Left ventricle myocardium inferior (tissue), 1 donor: ENCODE measurements at regions not wholly inside any gene's neighbourhood (a gene's known extent, or its start where the extent isn't known, plus 50 kb on each side); places are given as distances from the start of the nearest gene placed in this dataset.

Experiments used
- DNase-seq: peaks from one replicate; pipeline ENCODE4 v3.0.0-alpha.2; 2020
- H3K27ac ChIP-seq: fragments of 200-600 bp; replicated peaks from 2 replicates; pipeline ENCODE4 v1.8.0; 2021
- H3K27me3 ChIP-seq: fragments of 200-600 bp; 2 replicates; pipeline ENCODE4 v1.8.0; 2021; ENCODE audit warnings: low read depth
- H3K36me3 ChIP-seq: fragments of 200-600 bp; 2 replicates; pipeline ENCODE4 v1.8.0; 2021
- H3K4me1 ChIP-seq: fragments of 200-600 bp; 2 replicates; pipeline ENCODE4 v1.8.0; 2021
- H3K4me3 ChIP-seq: fragments of 200-600 bp; 2 replicates; pipeline ENCODE4 v1.8.0; 2021; ENCODE audit warnings: mild to moderate bottlenecking, moderate library complexity
- H3K9me3 ChIP-seq: fragments of 200-600 bp; replicated peaks from 2 replicates; pipeline ENCODE4 v1.8.0; 2021
- CTCF ChIP-seq: fragments of 200-600 bp; IDR thresholded peaks from 2 replicates; pipeline ENCODE4 v1.8.0; 2021; ENCODE audit warnings: antibody characterized with exemption, mild to moderate bottlenecking, borderline replicate concordance
- intact Hi-C: fragments of 100-400 bp; cut with micrococcal nuclease; formaldehyde crosslinking; loops from one replicate; pipeline ENCODE4 v1.11.0; 2022
- donor health status: DM: no; HTN: yes; CAD: no; lungs with severe emphysema.

GRCh38 chr14:96638041-96638855 is 136.1 kb downstream of the PAPOLA start:
- no peak overlapping the region for H3K4me3 ChIP-seq
- no peak for TF ChIP-seq CTCF
- DNase-seq: no peak
- no peaks in the 10 kb centered on the region for H3K27me3 ChIP-seq
- no peaks in the 10 kb centered on the region for H3K4me1 ChIP-seq
- no peak overlapping the region for H3K27ac ChIP-seq
- no peaks in the 10 kb centered on the region for H3K36me3 ChIP-seq
- no peaks in the 10 kb centered on the region for H3K9me3 ChIP-seq
- intact Hi-C loops: no loop called here

GRCh38 chr14:96639550-96639949 is 137.4 kb downstream of the PAPOLA start:
- DNase-seq: no peak
- no peak for TF ChIP-seq CTCF
- Histone ChIP-seq H3K4me3 (no peak overlapping the region), H3K9me3 (no peaks in the 10 kb centered on the region), H3K27me3 (no peaks in the 10 kb centered on the region), H3K27ac (no peak overlapping the region), H3K36me3 (no peaks in the 10 kb centered on the region), H3K4me1 (no peaks in the 10 kb centered on the region)
- intact Hi-C loops: no loop called here

DNA sequence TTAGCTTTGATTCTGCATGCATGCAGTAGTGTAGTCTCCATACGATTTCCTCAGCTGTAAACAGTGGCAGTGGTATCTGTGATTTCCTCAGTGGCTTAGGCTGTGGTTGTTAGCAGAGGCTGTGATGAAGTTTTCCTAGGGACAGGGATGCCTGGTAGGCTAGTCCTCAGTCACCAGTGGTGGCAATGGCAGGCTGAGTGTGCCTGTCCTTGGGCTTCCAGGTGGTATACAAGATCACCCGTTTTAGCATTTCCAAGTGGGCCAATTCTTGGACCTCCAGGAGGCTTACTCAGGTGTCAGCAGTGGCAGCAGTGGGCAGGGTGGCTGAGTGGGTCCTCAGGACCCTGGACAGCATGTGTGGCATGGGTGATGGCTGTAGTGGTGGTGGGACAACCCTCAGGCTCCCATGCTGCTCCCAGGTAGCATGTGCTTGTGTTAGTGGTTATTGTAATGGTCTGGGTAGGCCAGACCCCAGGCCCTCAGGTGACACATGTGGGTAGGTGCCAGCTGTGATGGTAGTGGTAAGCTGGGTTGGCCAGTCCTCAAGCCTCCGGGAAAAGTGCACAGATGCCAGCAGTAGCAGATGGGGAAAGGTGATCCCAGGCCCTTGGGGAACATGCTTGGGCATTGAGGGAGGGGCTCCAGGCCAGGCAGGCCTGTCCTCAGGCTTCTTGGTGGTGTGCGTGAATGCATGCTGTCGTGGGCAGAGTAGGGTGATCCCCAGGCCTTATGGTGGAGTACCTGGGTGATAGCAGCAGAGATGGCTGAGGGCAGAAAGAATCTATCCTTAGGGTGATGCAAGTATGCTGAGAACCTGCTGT is 146.5 kb downstream of the PAPOLA start:
- TF ChIP-seq CTCF: no peak
- no peaks in the 10 kb centered on the region for H3K36me3 ChIP-seq
- no peaks in the 10 kb centered on the region for H3K4me1 ChIP-seq
- H3K4me3 ChIP-seq: no peak overlapping the region
- no peaks in the 10 kb centered on the region for H3K27me3 ChIP-seq
- intact Hi-C loops: no loop called here
- H3K9me3 ChIP-seq: peaks cover 22% of the 10 kb centered on the region
- H3K27ac ChIP-seq: no peak overlapping the region
- DNase-seq: no peak

DNA sequence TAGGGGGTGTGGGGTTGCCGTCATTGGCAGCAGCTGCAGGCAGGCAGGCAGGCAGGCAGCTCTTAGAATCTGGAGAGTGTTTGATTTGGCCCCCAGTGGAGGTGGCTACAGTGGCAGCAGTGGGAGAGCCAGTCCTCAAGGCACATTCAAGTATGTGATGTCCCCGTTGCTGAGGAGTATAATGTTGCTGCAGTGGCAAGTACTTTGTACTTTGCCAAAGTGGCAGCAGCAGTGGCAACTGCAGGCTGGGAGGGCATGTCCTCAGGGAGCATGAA is 147.1 kb downstream of the PAPOLA start:
- Histone ChIP-seq H3K27ac (no peak overlapping the region), H3K9me3 (peaks cover 22% of the 10 kb centered on the region), H3K27me3 (no peaks in the 10 kb centered on the region), H3K4me3 (no peak overlapping the region), H3K4me1 (no peaks in the 10 kb centered on the region), H3K36me3 (no peaks in the 10 kb centered on the region)
- intact Hi-C loops: no loop called here
- DNase-seq: no peak
- no peak for TF ChIP-seq CTCF

- no peak for DNase-seq
- Histone ChIP-seq H3K27ac (no peak overlapping the region), H3K27me3 (peaks cover 7% of the 10 kb centered on the region), H3K9me3 (peaks cover 29% of the 10 kb centered on the region), H3K4me1 (no peaks in the 10 kb centered on the region), H3K36me3 (no peaks in the 10 kb centered on the region), H3K4me3 (no peak overlapping the region)
- intact Hi-C loops: no loop called here
- TF ChIP-seq CTCF: no peak
These were observed 143.6 kb upstream of the VRK1 start for GRCh38 chr14:96653597-96653996.
